ENCODE measurements at regions not wholly inside any gene's neighbourhood (a gene's known extent, or its start where the extent isn't known, plus 50 kb on each side); places are given as distances from the start of the nearest gene placed in this dataset.

DNA sequence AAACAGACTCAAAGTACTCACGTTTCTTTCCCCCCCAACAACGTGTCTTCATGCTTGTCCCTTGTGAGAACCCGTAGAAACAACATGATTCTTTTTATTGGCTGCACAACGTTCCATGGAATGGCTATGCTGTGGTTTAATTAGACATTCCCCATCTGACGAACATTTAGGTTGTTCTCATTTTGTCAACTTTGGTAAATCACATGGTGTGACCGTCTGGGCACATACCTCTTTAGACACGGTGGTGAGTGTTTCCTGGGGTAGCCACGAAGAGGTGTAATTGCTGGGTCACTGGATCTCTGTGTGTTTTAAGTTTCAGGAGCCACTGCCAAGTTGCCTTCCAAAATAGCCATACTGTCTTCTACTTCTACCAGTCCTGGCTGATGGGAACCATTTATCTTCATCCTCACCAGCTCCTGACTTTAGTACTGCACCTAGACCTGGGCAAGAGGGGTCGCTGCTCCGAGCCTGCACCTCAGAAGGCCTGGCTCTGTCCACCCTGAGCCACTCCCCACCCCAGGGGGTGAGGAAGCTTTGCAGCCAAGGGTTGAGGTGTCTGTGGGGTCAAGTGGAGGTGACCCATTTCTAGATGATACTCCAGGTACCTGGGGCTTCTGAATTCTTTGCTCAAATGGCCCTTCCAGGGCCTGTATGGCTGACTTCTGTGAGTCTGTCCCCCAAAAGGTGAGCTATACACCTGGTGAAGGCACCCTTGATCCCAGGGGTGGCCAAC, 84.7 kb downstream of the IRX5 start:
- H2AFZ ChIP-seq, result no peak overlapping the region
- no peaks in the 10 kb centered on the region for H3K9me2 ChIP-seq (replicated peaks; ENCODE audit: insufficient read depth)
- H3K27ac ChIP-seq, result no peak overlapping the region
- no peak overlapping the region for H3K4me3 ChIP-seq
- H4K20me1 ChIP-seq (ENCODE audit: insufficient read depth, poor library complexity, severe bottlenecking), result no peaks in the 10 kb centered on the region
- H3K27me3 ChIP-seq, result no peaks in the 10 kb centered on the region
- H3K36me3 ChIP-seq (replicated peaks; ENCODE audit: insufficient read depth, low read depth), result no peaks in the 10 kb centered on the region
- H3K9me3 ChIP-seq (ENCODE audit: low read depth), result no peaks in the 10 kb centered on the region
- no peak overlapping the region for H3K4me2 ChIP-seq
- no peak for TF ChIP-seq CTCF (IDR thresholded peaks at IDR 0.05; ENCODE audit: poor library complexity)
- TF ChIP-seq EZH2phosphoT487 (IDR thresholded peaks at IDR 0.05; ENCODE audit: low read depth, severe bottlenecking, unreplicated experiment), result no peak
- no peak for TF ChIP-seq EZH2 (IDR thresholded peaks at IDR 0.05; ENCODE audit: borderline replicate concordance)
- H3K79me2 ChIP-seq, result no peaks in the 10 kb centered on the region
- 78% methylated on average over 10 of the region's 10 CpGs for WGBS (ENCODE audit: low lambda C conversion rate, missing lambda C conversion rate)
- no peaks in the 10 kb centered on the region for H3K4me1 ChIP-seq (ENCODE audit: insufficient read depth)
- DNase-seq (ENCODE audit: low spot score), result no peak

DNA sequence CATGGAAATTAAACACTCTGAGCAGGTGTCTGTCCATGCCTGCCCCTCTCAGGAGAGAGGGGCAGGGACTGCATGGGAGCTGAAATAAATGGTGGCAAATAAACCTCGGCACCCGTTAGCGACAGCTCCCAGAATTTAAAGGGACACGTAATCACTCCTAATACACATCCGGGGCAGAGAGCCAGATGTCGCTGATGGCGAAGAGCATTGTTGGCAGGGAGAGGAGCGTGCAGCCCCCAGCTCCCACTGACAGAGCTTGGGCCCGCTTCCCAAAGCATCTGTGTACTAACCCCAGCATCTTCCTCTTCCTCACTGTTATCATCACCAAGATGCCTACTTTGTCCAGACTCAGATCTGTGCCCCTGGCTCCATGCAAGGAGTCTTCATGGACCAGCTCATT, 85.8 kb downstream of the IRX5 start:
- 82% methylated on average over 9 of the region's 9 CpGs for WGBS (ENCODE audit: low lambda C conversion rate, missing lambda C conversion rate)

DNA sequence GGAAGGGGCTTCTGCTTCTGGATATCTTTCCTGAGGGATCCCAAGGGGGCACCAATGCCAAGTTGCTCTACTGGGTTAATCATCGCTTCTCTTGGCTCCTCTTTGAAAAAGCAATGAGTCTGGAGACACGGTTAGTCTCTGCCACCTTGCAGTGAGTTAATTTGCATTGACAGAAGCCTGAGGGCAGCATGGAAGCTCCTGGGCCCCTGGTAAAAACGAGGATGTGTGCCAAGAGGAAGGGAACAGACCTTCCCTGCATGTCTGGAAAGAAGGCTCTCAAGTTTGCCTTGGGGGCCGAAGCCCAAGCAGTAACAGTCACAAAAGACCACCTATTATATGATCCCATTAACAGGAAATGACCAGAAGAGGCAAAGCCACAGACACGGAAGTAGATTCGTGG, 86.7 kb downstream of the IRX5 start:
- TF ChIP-seq CTCF (IDR thresholded peaks at IDR 0.05; ENCODE audit: poor library complexity) (no peak), EZH2phosphoT487 (IDR thresholded peaks at IDR 0.05; ENCODE audit: low read depth, severe bottlenecking, unreplicated experiment) (no peak), EZH2 (IDR thresholded peaks at IDR 0.05; ENCODE audit: borderline replicate concordance) (no peak)
- no peaks in the 10 kb centered on the region for H3K9me3 ChIP-seq (ENCODE audit: low read depth)
- no peaks in the 10 kb centered on the region for H3K27me3 ChIP-seq
- no peaks in the 10 kb centered on the region for H3K9me2 ChIP-seq (replicated peaks; ENCODE audit: insufficient read depth)
- WGBS (ENCODE audit: low lambda C conversion rate, missing lambda C conversion rate), result 55% methylated on average over 6 of the region's 6 CpGs
- H3K79me2 ChIP-seq, result no peaks in the 10 kb centered on the region
- no peak overlapping the region for H3K27ac ChIP-seq
- H3K4me2 ChIP-seq, result no peak overlapping the region
- H3K4me3 ChIP-seq, result no peak overlapping the region
- no peak overlapping the region for H2AFZ ChIP-seq
- no peaks in the 10 kb centered on the region for H3K4me1 ChIP-seq (ENCODE audit: insufficient read depth)
- H4K20me1 ChIP-seq (ENCODE audit: insufficient read depth, poor library complexity, severe bottlenecking), result no peaks in the 10 kb centered on the region
- no peak for DNase-seq (ENCODE audit: low spot score)
- no peaks in the 10 kb centered on the region for H3K36me3 ChIP-seq (replicated peaks; ENCODE audit: insufficient read depth, low read depth)

More for the DNA sequence above, 85.8 kb downstream of the IRX5 start:
- DNase-seq (ENCODE audit: low spot score), result no peak
- Histone ChIP-seq H3K9me2 (replicated peaks; ENCODE audit: insufficient read depth) (no peaks in the 10 kb centered on the region), H3K4me1 (ENCODE audit: insufficient read depth) (no peaks in the 10 kb centered on the region), H3K27ac (no peak overlapping the region), H2AFZ (no peak overlapping the region), H3K79me2 (no peaks in the 10 kb centered on the region), H3K36me3 (replicated peaks; ENCODE audit: insufficient read depth, low read depth) (no peaks in the 10 kb centered on the region), H3K27me3 (no peaks in the 10 kb centered on the region), H3K9me3 (ENCODE audit: low read depth) (no peaks in the 10 kb centered on the region), H3K4me2 (no peak overlapping the region), H4K20me1 (ENCODE audit: insufficient read depth, poor library complexity, severe bottlenecking) (no peaks in the 10 kb centered on the region), H3K4me3 (no peak overlapping the region)
- TF ChIP-seq EZH2 (IDR thresholded peaks at IDR 0.05; ENCODE audit: borderline replicate concordance) (no peak), CTCF (IDR thresholded peaks at IDR 0.05; ENCODE audit: poor library complexity) (no peak), EZH2phosphoT487 (IDR thresholded peaks at IDR 0.05; ENCODE audit: low read depth, severe bottlenecking, unreplicated experiment) (no peak)
